Adrenal gland (tissue), 9 donors: ENCODE measurements at regions not wholly inside any gene's neighbourhood (a gene's known extent, or its start where the extent isn't known, plus 50 kb on each side); places are given as distances from the start of the nearest gene placed in this dataset.
"Not testable (repeated sequence)": the region's sequence is repeated elsewhere in the genome, so short reads cannot be mapped to it uniquely, and the experiment has no call there.

ENCODE experiments used
- DNase-seq, 7 donors: peaks; one replicate each; pipeline ENCODE4 v3.0.0-alpha.2; 2019 to 2020
- H3K27ac ChIP-seq, 5 donors: fragments of 200-600 bp; sonication (generic) in 4 of 5; 1 replicate in 3 of 5; 2 replicates in 2 of 5; pipeline versions ENCODE4 v1.5.1 to v1.8.0; 2016 to 2020; ENCODE audit warnings: mild to moderate bottlenecking in 1 of 5
- H3K27me3 ChIP-seq: fragments of 200-600 bp; 2 replicates; pipeline ENCODE4 v1.8.0; 2021
- H3K36me3 ChIP-seq, 2 donors: fragments of 200-600 bp; replicated peaks in 1 of 2; 1 replicate in 1 of 2; 2 replicates in 1 of 2; pipeline versions ENCODE4 v1.5.1 to v1.8.0; 2018 to 2022
- H3K4me1 ChIP-seq, 2 donors: fragments of 200-600 bp; replicated peaks in 1 of 2; 1 replicate in 1 of 2; 2 replicates in 1 of 2; pipeline versions ENCODE4 v1.5.1 to v1.8.0; 2018 to 2021
- H3K4me3 ChIP-seq, 4 donors: fragments of 200-600 bp; sonication (generic) in 3 of 4; one replicate each; pipeline ENCODE4 v1.5.1; 2016 to 2018
- H3K9me3 ChIP-seq, 3 donors: fragments of 200-600 bp; sonication (generic) in 1 of 3; replicated peaks in 1 of 3; 1 replicate in 2 of 3; 2 replicates in 1 of 3; pipeline versions ENCODE4 v1.5.1 to v1.8.0; 2016 to 2021
- CTCF ChIP-seq, 6 experiments: fragments of 450-650 bp in 4 of 6; fragments of 200-600 bp in 2 of 6; sonication (generic) in 1 of 6; IDR thresholded peaks; 1 replicate in 5 of 6; 2 replicates in 1 of 6; pipeline versions ENCODE4 v1.5.1 to v1.8.0; 2016 to 2021; ENCODE audit warnings: antibody characterized with exemption in 6 of 6, mild to moderate bottlenecking in 2 of 6, moderate library complexity in 1 of 6
- POLR2A ChIP-seq, 2 donors: fragments of 450-650 bp; IDR thresholded peaks; one replicate each; pipeline ENCODE4 v1.6.1; 2017; ENCODE audit warnings: antibody characterized with exemption in 2 of 2, mild to moderate bottlenecking in 2 of 2, moderate library complexity in 1 of 2
- WGBS, 4 donors: extraction: QIAGEN DNeasy Blood & Tissue Kit in 2 of 4; methylation state at CpG; one replicate each; pipeline versions ENCODE4 v1.1.5 to v1.1.7; 2013 to 2017; 5-methylcytosine and 5-hydroxymethylcytosine counted together
- intact Hi-C, 2 donors: fragments of 100-400 bp; cut with DNase I; formaldehyde crosslinking; loops; one replicate each; pipeline versions ENCODE4 v1.14.1 to v1.15.0; 2022 to 2023
- donor health status: healthy with polysubstance abuse.
- donor health status: Bipolar disorder and iron deficiency.
- donor health status: DM: yes; HTN: yes; CAD: no.
- donor health status: DM: no; HTN: no; CAD: no.
- donor health status: DM: no; HTN: no; CAD: no.

GRCh38 chr17:62139141-62139540 lies 74.1 kb upstream of the MED13 start:
- DNase-seq: peak in 1 of 7 donors; percentile 14
- H3K4me1 ChIP-seq: no peaks in the 10 kb centered on the region
- intact Hi-C loops: no loop called here
- no peaks in the 10 kb centered on the region for H3K9me3 ChIP-seq
- WGBS, 4 donors: 86 to 95% (median 89%) methylated on average over 5 to 26 of the region's 26 CpGs
- H3K36me3 ChIP-seq: no peaks in the 10 kb centered on the region
- TF ChIP-seq CTCF (IDR thresholded peaks at IDR 0.05): no peak
- TF ChIP-seq POLR2A (IDR thresholded peaks at IDR 0.05): no peak
- H3K27ac ChIP-seq: no peak overlapping the region
- H3K4me3 ChIP-seq: no peak overlapping the region
- H3K27me3 ChIP-seq: peaks cover 8% of the 10 kb centered on the region

GRCh38 chr17:62138676-62139121 lies 73.6 kb upstream of the MED13 start:
- WGBS, 4 donors: 23 to 56% (median 29%) methylated on average over 18 to 31 of the region's 31 CpGs; no CpG with 5 or more reads in 1 of the 4 donors
- H3K36me3 ChIP-seq, H3K27me3 ChIP-seq, intact Hi-C loops, H3K4me1 ChIP-seq, H3K27ac ChIP-seq, H3K9me3 ChIP-seq: not testable (repeated sequence)
- H3K4me3 ChIP-seq: peak overlapping the region in 1 of 4 donors; percentile 19
- DNase-seq: peak in 1 of 7 donors; percentile 22

- H3K4me3 ChIP-seq: peak overlapping the region in 1 of 4 donors; percentile 19
- H3K4me1 ChIP-seq, H3K9me3 ChIP-seq, H3K36me3 ChIP-seq, H3K27ac ChIP-seq, intact Hi-C loops, H3K27me3 ChIP-seq: not testable (repeated sequence)
- 22 to 75% (median 26%) methylated on average over 5 to 92 of the region's 92 CpGs for WGBS, 4 donors
- peak in 2 of 7 donors; percentile 12 to 20 for DNase-seq
These were observed 72.9 kb upstream of the MED13 start for GRCh38 chr17:62137734-62138624.

GRCh38 chr17:62137013-62137733 lies 72.1 kb upstream of the MED13 start:
- DNase-seq: peak in 1 of 7 donors; percentile 15
- intact Hi-C loops: not testable (repeated sequence)
- WGBS, 4 donors: 93 to 97% (median 95%) methylated on average over 30 to 40 of the region's 40 CpGs

GRCh38 chr17:62135742-62136141 lies 70.7 kb upstream of the MED13 start:
- no peak for TF ChIP-seq CTCF (IDR thresholded peaks at IDR 0.05)
- no peaks in the 10 kb centered on the region for H3K9me3 ChIP-seq
- H3K27ac ChIP-seq: no peak overlapping the region
- H3K36me3 ChIP-seq: no peaks in the 10 kb centered on the region
- intact Hi-C loops: no loop called here
- WGBS, 4 donors: 91 to 100% (median 95%) methylated on average over 1 of the region's 1 CpG
- no peak overlapping the region for H3K4me3 ChIP-seq
- peaks cover 8% of the 10 kb centered on the region for H3K27me3 ChIP-seq
- no peak for DNase-seq
- no peaks in the 10 kb centered on the region for H3K4me1 ChIP-seq

More at GRCh38 chr17:62137013-62137733, 72.1 kb upstream of the MED13 start:
- not testable (repeated sequence) for H3K36me3 ChIP-seq, H3K9me3 ChIP-seq, H3K27ac ChIP-seq, H3K4me1 ChIP-seq, H3K4me3 ChIP-seq, H3K27me3 ChIP-seq

GRCh38 chr17:62135096-62135495 lies 70.0 kb upstream of the MED13 start:
- H3K9me3 ChIP-seq, H3K27me3 ChIP-seq, DNase-seq, H3K36me3 ChIP-seq, H3K27ac ChIP-seq, H3K4me1 ChIP-seq, H3K4me3 ChIP-seq, intact Hi-C loops: not testable (repeated sequence)
- WGBS, 4 donors: 94 to 100% (median 98%) methylated on average over 2 of the region's 2 CpGs
